Suprapubic skin (tissue), 4 donors: ENCODE measurements at regions not wholly inside any gene's neighbourhood (a gene's known extent, or its start where the extent isn't known, plus 50 kb on each side); places are given as distances from the start of the nearest gene placed in this dataset.

Source experiments
- CTCF ChIP-seq, 2 donors: fragments of 200-600 bp in 1 of 2; fragments of 450-650 bp in 1 of 2; sonication (generic) in 1 of 2; IDR thresholded peaks; one replicate each; pipeline ENCODE4 v1.5.1; 2016 to 2019; ENCODE audit warnings: antibody characterized with exemption in 2 of 2, mild to moderate bottlenecking in 1 of 2, moderate library complexity in 1 of 2
- EP300 ChIP-seq: sonication (generic); formaldehyde crosslinking; IDR thresholded peaks from one replicate; pipeline ENCODE4 v1.6.1; 2017; ENCODE audit warnings: antibody characterized with exemption
- POLR2A ChIP-seq, 2 donors: fragments of 450-650 bp; IDR thresholded peaks; one replicate each; pipeline ENCODE4 v1.6.1; 2017; ENCODE audit warnings: antibody characterized with exemption in 2 of 2, mild to moderate bottlenecking in 2 of 2, moderate library complexity in 2 of 2
- POLR2AphosphoS5 ChIP-seq, 3 donors: sonication (generic); formaldehyde crosslinking; IDR thresholded peaks; one replicate each; pipeline ENCODE4 v1.6.1; 2017; ENCODE audit warnings: antibody characterized with exemption in 3 of 3

DNA sequence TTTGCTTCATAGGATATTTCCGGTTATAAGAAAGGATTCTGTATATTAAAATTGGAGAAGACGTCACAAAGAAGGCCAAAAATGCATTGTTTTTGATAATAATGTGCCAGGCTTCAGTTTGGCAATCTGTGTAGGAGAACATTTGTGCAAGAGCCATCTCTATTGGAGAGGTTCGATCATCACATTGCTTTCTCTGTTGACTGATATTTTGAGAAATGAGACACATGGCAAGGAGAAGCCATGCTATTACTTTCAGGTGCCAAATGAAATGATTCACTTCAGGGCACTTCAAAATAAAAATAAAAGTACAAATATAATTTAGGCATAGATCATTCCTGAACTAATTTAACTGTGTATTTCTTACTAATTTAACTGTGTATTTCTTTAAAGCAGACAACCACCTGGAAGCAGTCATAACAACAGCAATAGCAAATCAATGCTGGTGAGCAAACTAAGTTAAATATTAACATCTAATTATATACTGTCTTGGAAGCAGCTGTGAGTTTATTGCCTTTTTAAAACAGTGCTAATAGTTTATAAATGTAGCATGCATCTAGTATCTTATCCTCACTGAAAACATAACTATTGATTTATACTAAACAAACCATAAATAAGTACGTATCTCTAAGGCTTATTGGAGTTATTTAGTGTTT lies 50.2 kb upstream of the CHST9 start:
- TF ChIP-seq CTCF (IDR thresholded peaks at IDR 0.05) = no peak
- no peak for TF ChIP-seq POLR2A (IDR thresholded peaks at IDR 0.05)
- TF ChIP-seq EP300 = no peak
- no peak for TF ChIP-seq POLR2AphosphoS5 (IDR thresholded peaks at IDR 0.05)
